ENCODE measurements at regions not wholly inside any gene's neighbourhood (a gene's known extent, or its start where the extent isn't known, plus 50 kb on each side); places are given as distances from the start of the nearest gene placed in this dataset.
A peak's percentile ranks its signal among the peaks of the same experiment; 100 is the strongest.

DNA sequence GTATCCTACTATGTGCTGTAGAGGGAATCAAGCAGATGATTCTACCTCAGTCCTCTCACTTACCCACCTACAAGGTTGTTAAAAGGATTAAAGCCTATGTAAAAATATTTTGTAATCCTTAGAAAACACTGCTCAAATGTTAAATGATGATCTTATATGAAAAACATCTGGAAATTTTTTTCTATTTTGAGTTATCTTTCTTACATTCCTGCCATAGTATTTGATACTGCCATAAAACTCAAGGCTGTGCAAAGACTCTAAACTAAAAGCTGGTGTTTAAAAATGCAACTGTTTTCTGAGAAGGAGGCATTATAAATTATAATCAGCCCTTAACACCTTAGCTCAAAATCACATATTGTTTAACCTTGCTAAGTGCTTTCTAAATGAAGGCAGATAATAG, 474.2 kb downstream of the PRELID2 start:
- FAIRE-seq (no peak), DNase-seq (ENCODE audit: low read depth) (no peak)
- Mint-ChIP-seq H3K4me3 (ENCODE audit: unreplicated experiment) (no peak overlapping the region), H3K27ac (ENCODE audit: unreplicated experiment) (peak overlapping the region; percentile 79), H3K36me3 (ENCODE audit: low read depth, unreplicated experiment) (no peaks in the 10 kb centered on the region), H3K9me3 (ENCODE audit: unreplicated experiment) (peaks cover 4% of the 10 kb centered on the region), H3K4me1 (ENCODE audit: low read depth, unreplicated experiment) (peaks cover 30% of the 10 kb centered on the region), H3K27me3 (ENCODE audit: low read depth, unreplicated experiment) (no peaks in the 10 kb centered on the region)
- no peaks in the 10 kb centered on the region for H4K20me1 ChIP-seq (ENCODE audit: insufficient read depth, low read length)
- no peak overlapping the region for H2AFZ ChIP-seq (ENCODE audit: low read depth, low read length)
- TF ChIP-seq, protein P1, sequence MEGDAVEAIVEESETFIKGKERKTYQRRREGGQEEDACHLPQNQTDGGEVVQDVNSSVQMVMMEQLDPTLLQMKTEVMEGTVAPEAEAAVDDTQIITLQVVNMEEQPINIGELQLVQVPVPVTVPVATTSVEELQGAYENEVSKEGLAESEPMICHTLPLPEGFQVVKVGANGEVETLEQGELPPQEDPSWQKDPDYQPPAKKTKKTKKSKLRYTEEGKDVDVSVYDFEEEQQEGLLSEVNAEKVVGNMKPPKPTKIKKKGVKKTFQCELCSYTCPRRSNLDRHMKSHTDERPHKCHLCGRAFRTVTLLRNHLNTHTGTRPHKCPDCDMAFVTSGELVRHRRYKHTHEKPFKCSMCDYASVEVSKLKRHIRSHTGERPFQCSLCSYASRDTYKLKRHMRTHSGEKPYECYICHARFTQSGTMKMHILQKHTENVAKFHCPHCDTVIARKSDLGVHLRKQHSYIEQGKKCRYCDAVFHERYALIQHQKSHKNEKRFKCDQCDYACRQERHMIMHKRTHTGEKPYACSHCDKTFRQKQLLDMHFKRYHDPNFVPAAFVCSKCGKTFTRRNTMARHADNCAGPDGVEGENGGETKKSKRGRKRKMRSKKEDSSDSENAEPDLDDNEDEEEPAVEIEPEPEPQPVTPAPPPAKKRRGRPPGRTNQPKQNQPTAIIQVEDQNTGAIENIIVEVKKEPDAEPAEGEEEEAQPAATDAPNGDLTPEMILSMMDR (IDR thresholded peaks at IDR 0.05; ENCODE audit: insufficient read depth, low read depth, low read length): no peak
- TF ChIP-seq EZH2 (IDR thresholded peaks at IDR 0.05; ENCODE audit: insufficient read depth, low read length): no peak
- H3K36me3 ChIP-seq (ENCODE audit: insufficient read depth, low read length): no peaks in the 10 kb centered on the region
- H3K27me3 ChIP-seq (ENCODE audit: insufficient read depth, low read length): no peaks in the 10 kb centered on the region
- H3K4me1 ChIP-seq (ENCODE audit: insufficient read depth, low read length): peaks cover 17% of the 10 kb centered on the region
- H3K27ac ChIP-seq (ENCODE audit: low read depth, low read length): peak overlapping the region; percentile 55
- H3K9me3 ChIP-seq (ENCODE audit: insufficient read depth, low read depth, low read length): no peaks in the 10 kb centered on the region
- H3K9ac ChIP-seq (ENCODE audit: low read length): peak overlapping the region; percentile 10
- peak overlapping the region; percentile 45 for H3K4me2 ChIP-seq (ENCODE audit: low read length)
- no peaks in the 10 kb centered on the region for H3K79me2 ChIP-seq (ENCODE audit: insufficient read depth, low read length)
- no peak overlapping the region for H3K4me3 ChIP-seq (ENCODE audit: insufficient read depth, low read depth, low read length)

DNA sequence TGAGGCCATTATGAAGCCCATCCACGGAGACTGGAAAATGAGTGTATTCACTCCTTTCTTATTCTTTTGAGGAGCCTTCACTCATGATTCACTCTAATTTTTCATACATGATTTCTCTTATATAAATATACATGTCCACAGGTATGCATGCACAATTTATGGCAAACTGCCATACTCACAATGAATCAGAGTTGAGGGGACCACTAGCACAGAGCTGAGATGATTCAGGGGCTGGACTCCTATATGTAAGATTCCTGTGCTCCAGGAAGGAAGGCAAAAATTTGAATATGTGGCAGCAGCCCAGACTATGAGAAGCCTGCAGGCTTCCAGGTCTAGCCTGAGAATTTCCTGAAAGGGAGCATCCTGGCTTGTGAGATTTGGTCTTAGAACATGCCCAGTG, 484.6 kb downstream of the PRELID2 start:
- peak overlapping the region; percentile 49 for H3K27ac ChIP-seq (ENCODE audit: low read depth, low read length)
- no peak overlapping the region for H3K4me3 ChIP-seq (ENCODE audit: insufficient read depth, low read depth, low read length)
- H3K36me3 Mint-ChIP-seq (ENCODE audit: low read depth, unreplicated experiment): no peaks in the 10 kb centered on the region
- no peak for TF ChIP-seq EZH2 (IDR thresholded peaks at IDR 0.05; ENCODE audit: insufficient read depth, low read length)
- TF ChIP-seq, protein P1 (IDR thresholded peaks at IDR 0.05; ENCODE audit: insufficient read depth, low read depth, low read length): no peak
- no peak for FAIRE-seq
- no peak overlapping the region for H3K27ac Mint-ChIP-seq (ENCODE audit: unreplicated experiment)
- H3K4me1 ChIP-seq (ENCODE audit: insufficient read depth, low read length): peaks cover 17% of the 10 kb centered on the region
- peak; percentile 89 for DNase-seq (ENCODE audit: low read depth)
- H3K36me3 ChIP-seq (ENCODE audit: insufficient read depth, low read length): no peaks in the 10 kb centered on the region
- H3K9me3 Mint-ChIP-seq (ENCODE audit: unreplicated experiment): no peaks in the 10 kb centered on the region
- H3K9me3 ChIP-seq (ENCODE audit: insufficient read depth, low read depth, low read length): no peaks in the 10 kb centered on the region
- H3K4me3 Mint-ChIP-seq (ENCODE audit: unreplicated experiment): no peak overlapping the region
- H3K79me2 ChIP-seq (ENCODE audit: insufficient read depth, low read length): no peaks in the 10 kb centered on the region
- no peaks in the 10 kb centered on the region for H3K27me3 ChIP-seq (ENCODE audit: insufficient read depth, low read length)
- no peak overlapping the region for H2AFZ ChIP-seq (ENCODE audit: low read depth, low read length)
- H3K9ac ChIP-seq (ENCODE audit: low read length): no peak overlapping the region
- no peaks in the 10 kb centered on the region for H3K27me3 Mint-ChIP-seq (ENCODE audit: low read depth, unreplicated experiment)
- H4K20me1 ChIP-seq (ENCODE audit: insufficient read depth, low read length): no peaks in the 10 kb centered on the region
- peak overlapping the region; percentile 19 for H3K4me2 ChIP-seq (ENCODE audit: low read length)
- peaks cover 15% of the 10 kb centered on the region for H3K4me1 Mint-ChIP-seq (ENCODE audit: low read depth, unreplicated experiment)

DNA sequence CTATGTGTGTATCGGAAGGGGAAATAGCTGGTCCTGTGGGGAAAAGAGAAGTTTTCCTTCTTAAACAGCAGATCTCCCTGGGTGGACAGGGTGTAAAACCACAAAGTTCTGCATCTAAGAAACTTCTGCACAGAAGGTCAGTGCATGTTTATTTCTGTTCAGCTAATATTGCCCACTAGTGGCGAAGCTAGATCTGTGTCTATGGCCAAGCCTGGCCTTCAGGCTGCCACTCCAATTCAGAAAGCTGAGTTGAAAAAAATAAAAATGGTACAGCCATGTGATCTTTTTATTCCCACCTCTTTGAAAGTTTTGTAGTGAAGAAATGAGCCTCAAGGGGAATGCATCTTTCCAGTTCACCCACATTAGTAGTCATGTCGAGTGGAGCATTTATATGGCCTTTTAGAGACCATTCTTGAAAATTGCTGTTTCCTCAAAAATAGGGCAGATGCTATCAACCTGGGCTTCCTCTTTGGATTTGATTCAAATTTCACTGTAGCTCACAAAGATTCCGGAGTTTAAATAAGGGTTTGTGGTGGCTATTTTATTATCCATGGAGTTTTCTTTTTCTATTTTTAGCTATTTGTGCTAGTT, 488.0 kb downstream of the PRELID2 start:
- Mint-ChIP-seq H3K4me1 (ENCODE audit: low read depth, unreplicated experiment) (peaks cover 15% of the 10 kb centered on the region), H3K27me3 (ENCODE audit: low read depth, unreplicated experiment) (no peaks in the 10 kb centered on the region), H3K9me3 (ENCODE audit: unreplicated experiment) (peaks cover under 1% of the 10 kb centered on the region), H3K27ac (ENCODE audit: unreplicated experiment) (no peak overlapping the region), H3K4me3 (ENCODE audit: unreplicated experiment) (no peak overlapping the region), H3K36me3 (ENCODE audit: low read depth, unreplicated experiment) (no peaks in the 10 kb centered on the region)
- no peak overlapping the region for H2AFZ ChIP-seq (ENCODE audit: low read depth, low read length)
- H3K9ac ChIP-seq (ENCODE audit: low read length): no peak overlapping the region
- no peak overlapping the region for H3K27ac ChIP-seq (ENCODE audit: low read depth, low read length)
- no peaks in the 10 kb centered on the region for H3K79me2 ChIP-seq (ENCODE audit: insufficient read depth, low read length)
- DNase-seq (ENCODE audit: low read depth): peak; percentile 41
- H3K9me3 ChIP-seq (ENCODE audit: insufficient read depth, low read depth, low read length): no peaks in the 10 kb centered on the region
- no peak overlapping the region for H3K4me3 ChIP-seq (ENCODE audit: insufficient read depth, low read depth, low read length)
- H3K36me3 ChIP-seq (ENCODE audit: insufficient read depth, low read length): no peaks in the 10 kb centered on the region
- TF ChIP-seq, protein P1 (IDR thresholded peaks at IDR 0.05; ENCODE audit: insufficient read depth, low read depth, low read length): peak; percentile 73
- TF ChIP-seq EZH2 (IDR thresholded peaks at IDR 0.05; ENCODE audit: insufficient read depth, low read length): no peak
- H4K20me1 ChIP-seq (ENCODE audit: insufficient read depth, low read length): no peaks in the 10 kb centered on the region
- H3K4me1 ChIP-seq (ENCODE audit: insufficient read depth, low read length): peaks cover 17% of the 10 kb centered on the region
- peak overlapping the region; percentile 21 for H3K4me2 ChIP-seq (ENCODE audit: low read length)
- peak; percentile 84 for FAIRE-seq
- H3K27me3 ChIP-seq (ENCODE audit: insufficient read depth, low read length): no peaks in the 10 kb centered on the region

All from astrocyte (in vitro differentiated cells and primary cell).